HG02798 (cell line): ENCODE measurements at regions not wholly inside any gene's neighbourhood (a gene's known extent, or its start where the extent isn't known, plus 50 kb on each side); places are given as distances from the start of the nearest gene placed in this dataset.

ENCODE experiments used
- ATAC-seq: cut with Tn5 transposase; IDR thresholded peaks from one replicate; pipeline ENCODE4 v1.9.1; 2021; ENCODE audit warnings: mild to moderate bottlenecking; ENCODE audit not compliant: unreplicated experiment, poor library complexity

- no peak for ATAC-seq
Measured at GRCh38 chr2:39532933-39533332, 95.8 kb upstream of the MAP4K3 start.

GRCh38 chr2:39534095-39534711 is 97.1 kb upstream of the MAP4K3 start:
- no peak for ATAC-seq

- ATAC-seq = no peak
Measured at GRCh38 chr2:39535636-39536185, 98.6 kb upstream of the MAP4K3 start.

DNA sequence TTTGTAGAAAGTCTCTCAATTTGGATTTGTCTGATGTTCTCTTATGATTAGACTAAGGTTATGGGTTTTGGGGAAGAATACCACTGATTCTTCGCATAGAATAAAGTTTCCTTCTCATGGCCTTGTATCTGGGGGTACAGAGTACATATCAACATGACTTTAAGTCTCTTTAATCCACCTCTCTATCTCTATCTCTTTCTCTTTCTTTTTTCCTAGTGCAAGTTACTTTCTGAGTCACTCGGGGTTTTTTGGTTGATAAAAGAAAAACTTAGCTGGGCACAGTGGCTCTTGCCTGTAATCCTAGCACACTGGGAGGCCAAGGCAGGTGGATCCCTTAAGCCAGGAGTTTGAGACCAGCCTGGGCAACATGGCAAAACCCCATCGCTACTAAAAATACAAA is 100.1 kb upstream of the MAP4K3 start:
- ATAC-seq = no peak

DNA sequence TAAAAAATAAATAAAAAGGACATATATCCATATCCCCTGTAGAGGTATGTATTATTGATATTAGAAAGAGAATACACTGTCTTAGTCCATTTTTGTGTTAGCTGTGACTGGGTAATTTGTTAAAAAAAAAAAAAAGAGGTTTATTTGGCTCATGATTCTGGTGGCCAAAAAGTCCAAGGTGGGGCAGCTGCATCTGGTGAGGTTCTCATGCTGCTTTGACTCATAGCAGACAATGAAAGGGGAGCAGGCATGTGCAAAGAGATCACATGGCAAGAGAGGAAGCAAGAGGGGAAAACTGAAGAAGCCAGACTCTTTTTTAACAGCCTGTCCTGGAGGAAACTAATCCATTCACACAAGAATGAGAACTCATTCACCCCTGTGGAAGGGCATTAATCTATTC is 101.6 kb upstream of the MAP4K3 start:
- ATAC-seq = no peak

DNA sequence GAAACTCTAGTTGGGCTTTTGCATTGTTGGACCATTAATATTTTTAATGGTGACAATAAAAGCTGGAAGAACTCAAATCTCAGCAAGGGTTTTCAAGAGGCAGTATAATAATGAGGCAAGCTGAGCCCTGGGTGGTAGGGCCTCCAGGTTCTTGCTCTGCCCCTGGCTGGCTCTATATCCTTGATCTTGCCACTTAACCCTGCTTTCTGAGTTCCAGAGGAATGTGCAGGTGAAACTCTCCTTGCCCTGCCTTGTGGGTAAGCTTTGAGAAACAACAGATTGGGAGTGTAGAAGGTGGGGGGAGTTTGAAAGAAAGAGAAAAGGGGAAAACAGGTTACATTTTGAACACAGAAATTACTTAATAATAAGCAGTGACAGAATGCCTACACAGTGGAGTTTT is 103.3 kb upstream of the MAP4K3 start:
- ATAC-seq = no peak

DNA sequence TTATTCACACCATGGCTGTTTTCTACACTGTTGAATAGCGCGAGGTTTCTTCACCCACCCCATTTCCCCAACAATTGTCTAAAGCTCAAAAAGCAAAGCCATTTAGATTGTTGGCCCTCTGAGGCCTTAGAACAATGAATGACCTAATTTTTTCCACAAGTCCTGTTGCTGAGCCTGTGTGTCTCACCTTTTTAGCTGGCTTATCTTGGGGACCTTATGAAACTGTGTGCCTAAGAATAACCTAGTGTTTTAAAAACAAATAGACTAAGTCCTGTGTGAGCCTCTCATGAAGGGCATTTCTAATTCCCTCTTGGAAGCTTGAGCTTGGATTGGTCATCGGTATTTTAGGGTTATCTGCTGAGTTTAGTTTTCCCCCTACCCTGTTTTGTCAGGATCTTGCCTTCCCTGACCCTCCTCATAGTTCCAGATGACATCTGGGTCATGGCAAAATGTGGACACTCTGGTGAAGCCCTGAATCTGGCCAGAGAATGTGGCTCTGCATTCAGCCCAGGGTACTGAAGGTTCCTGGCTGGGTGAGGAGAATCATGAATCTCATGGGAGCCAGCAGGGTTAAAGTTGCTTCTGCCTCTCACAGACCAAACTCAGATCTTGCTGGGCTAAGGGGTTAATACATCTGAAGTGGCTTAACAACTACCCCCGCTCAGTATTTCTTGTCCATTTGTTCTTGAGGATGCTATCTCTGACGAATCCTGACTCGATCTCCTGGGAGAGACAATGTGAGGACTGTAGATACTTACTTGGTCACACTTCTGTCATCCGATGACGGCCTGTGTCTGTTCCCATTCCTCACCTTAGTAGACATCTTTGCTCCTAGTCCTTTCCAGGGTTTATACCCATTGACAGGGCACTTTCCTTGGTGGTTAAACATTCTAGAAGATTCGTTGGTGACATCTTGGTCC is 104.2 kb upstream of the MAP4K3 start:
- ATAC-seq = no peak

- no peak for ATAC-seq
Measured at GRCh38 chr2:39542523-39542922, 105.4 kb upstream of the MAP4K3 start.

GRCh38 chr2:39545957-39546356 is 108.9 kb upstream of the MAP4K3 start:
- ATAC-seq = no peak

- ATAC-seq = no peak
Measured at GRCh38 chr2:39546409-39546808, 109.3 kb upstream of the MAP4K3 start.

GRCh38 chr2:39546937-39547336 is 109.9 kb upstream of the MAP4K3 start:
- no peak for ATAC-seq

- no peak for ATAC-seq
Measured at GRCh38 chr2:39547811-39548719, 111.0 kb upstream of the MAP4K3 start.

DNA sequence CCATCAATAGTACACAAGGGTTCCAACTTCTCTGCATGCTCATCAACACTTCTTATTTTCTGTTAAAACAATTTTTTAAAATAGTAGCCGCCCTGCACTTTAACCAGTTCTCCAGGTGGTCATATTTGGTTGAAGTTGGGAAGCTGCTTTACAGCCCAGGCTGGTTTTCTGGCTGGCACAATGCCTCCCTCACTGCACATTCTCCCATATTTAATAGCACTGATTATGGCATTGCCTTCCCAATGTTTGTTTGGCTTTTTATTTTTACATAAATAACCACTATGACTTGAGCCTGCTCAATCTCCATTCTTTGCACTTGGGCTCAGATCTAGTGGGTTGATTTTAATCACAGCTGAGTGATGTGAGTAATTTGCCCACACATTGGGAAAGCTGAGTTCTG is 111.9 kb upstream of the MAP4K3 start:
- ATAC-seq = no peak

- no peak for ATAC-seq
Measured at GRCh38 chr2:39549718-39550464, 112.8 kb upstream of the MAP4K3 start.

- no peak for ATAC-seq
Measured at GRCh38 chr2:39550701-39551285, 113.7 kb upstream of the MAP4K3 start.

- no peak for ATAC-seq
Measured at GRCh38 chr2:39558906-39559305, 106.8 kb upstream of the TMEM178A start.

- ATAC-seq = no peak
Measured at GRCh38 chr2:39563572-39563971, 102.1 kb upstream of the TMEM178A start.

DNA sequence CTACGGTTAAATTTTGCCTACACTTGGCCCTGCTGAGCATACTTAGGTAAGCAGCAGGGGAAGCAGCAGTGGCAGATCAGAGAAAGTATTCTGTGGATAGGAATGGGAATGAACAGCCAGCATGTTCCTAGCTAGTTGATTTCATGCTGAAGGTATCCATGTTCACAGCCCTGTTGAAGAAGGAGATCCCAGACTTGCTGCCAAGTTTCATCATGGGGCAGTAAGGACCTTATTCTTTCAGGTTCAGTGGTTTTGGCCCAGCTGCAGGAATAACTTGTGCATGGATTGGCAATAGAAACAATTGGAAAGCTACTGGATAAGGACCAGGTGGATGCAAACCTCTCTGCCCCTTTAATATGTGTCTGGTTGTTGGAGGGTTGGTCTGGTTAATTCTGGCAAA is 98.2 kb upstream of the TMEM178A start:
- ATAC-seq = no peak

DNA sequence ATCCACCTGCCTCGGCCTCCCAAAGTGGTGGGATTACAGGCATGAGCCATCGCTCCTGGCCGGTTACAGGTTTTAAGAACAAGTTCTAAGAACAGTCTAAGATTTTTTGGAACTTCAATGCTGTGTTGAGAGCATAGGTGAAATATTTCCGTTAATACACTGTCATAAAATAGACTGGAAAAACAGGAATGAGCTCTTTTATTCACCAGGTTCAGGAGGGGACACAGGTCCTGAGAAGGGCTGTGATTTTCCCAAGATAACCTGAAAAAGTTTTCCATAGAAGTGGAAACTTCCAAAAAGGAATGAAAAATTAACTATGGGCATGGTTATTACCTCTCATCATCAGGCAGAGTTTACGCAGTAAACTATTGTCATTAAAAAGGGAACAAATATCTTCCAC is 97.6 kb upstream of the TMEM178A start:
- ATAC-seq = no peak
